ENCODE measurements at regions not wholly inside any gene's neighbourhood (a gene's known extent, or its start where the extent isn't known, plus 50 kb on each side); places are given as distances from the start of the nearest gene placed in this dataset.

DNA sequence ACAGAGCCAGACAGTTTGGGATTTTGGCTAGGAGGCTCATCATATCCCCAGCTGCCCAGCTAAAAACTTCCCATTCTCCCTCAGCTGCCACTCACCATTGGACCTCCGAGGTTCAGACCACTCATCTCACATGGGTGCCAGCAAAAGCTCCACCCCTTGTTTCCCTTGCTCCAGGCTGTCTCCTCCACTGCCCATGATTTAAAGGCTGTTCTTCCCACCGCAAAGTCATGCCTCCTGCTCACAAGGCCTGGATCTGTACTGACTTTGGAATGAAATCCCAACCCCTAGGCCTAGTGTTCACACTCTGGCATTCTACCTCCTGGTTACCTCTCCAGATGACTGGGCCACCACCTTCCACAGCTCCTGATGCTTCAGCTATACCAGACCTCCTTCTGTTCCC, 142.2 kb upstream of the EOLA2 start:
- Histone ChIP-seq H2AK5ac (ENCODE audit: insufficient read length, low read length) (no peak overlapping the region), H3K4me1 (ENCODE audit: insufficient read depth, low read length) (no peaks in the 10 kb centered on the region), H4K8ac (replicated peaks; ENCODE audit: insufficient read length, low read depth, low read length) (no peak overlapping the region), H3K23me2 (ENCODE audit: insufficient read length, low read depth, low read length, poor library complexity, severe bottlenecking) (no peaks in the 10 kb centered on the region), H3T11ph (ENCODE audit: low read length) (no peak overlapping the region), H3K27me3 (ENCODE audit: insufficient read depth, low read length) (no peaks in the 10 kb centered on the region), H4K91ac (ENCODE audit: insufficient read length, low read depth, low read length) (no peak overlapping the region), H2AFZ (ENCODE audit: low read length) (no peak overlapping the region), H3K27ac (ENCODE audit: insufficient read length, low read depth, low read length) (no peak overlapping the region), H2BK20ac (ENCODE audit: low read depth, low read length, poor library complexity, severe bottlenecking) (no peak overlapping the region), H3K4me2 (ENCODE audit: insufficient read depth, insufficient read length, low read length) (no peak overlapping the region), H3K18ac (ENCODE audit: insufficient read length, low read depth, low read length) (no peak overlapping the region), H3K79me2 (ENCODE audit: insufficient read depth, low read length) (no peaks in the 10 kb centered on the region), H3K4ac (ENCODE audit: low read depth, low read length) (no peak overlapping the region), H4K20me1 (ENCODE audit: control insufficient read depth, insufficient read depth, insufficient read length) (no peaks in the 10 kb centered on the region), H3K9me3 (ENCODE audit: control insufficient read depth, low read depth, low read length) (peaks cover 28% of the 10 kb centered on the region), H2BK15ac (ENCODE audit: low read depth, low read length) (no peak overlapping the region), H3K23ac (ENCODE audit: insufficient read length, low read depth, low read length) (no peak overlapping the region), H4K5ac (ENCODE audit: insufficient read length, low read depth, low read length) (no peak overlapping the region), H3K9ac (ENCODE audit: extremely low read depth, insufficient read length, low read length) (no peak overlapping the region), H3K79me1 (ENCODE audit: insufficient read depth, low read depth, low read length, poor library complexity, severe bottlenecking) (no peaks in the 10 kb centered on the region), H2BK12ac (ENCODE audit: insufficient read length, low read depth, low read length) (no peak overlapping the region), H3K14ac (ENCODE audit: insufficient read depth, low read length) (no peak overlapping the region), H2BK120ac (ENCODE audit: low read depth, low read length, poor library complexity, severe bottlenecking) (no peak overlapping the region), H2BK5ac (ENCODE audit: insufficient read length, low read length) (no peak overlapping the region), H3K56ac (ENCODE audit: insufficient read length, low read depth, low read length) (no peak overlapping the region)
- peaks cover 0 to 3% of the 10 kb centered on the region in 2 experiments; a peak in 2 of 4 replicates for H3K4me1 Mint-ChIP-seq
- H3K4me3 Mint-ChIP-seq, result no peak overlapping the region
- no peak for DNase-seq
- peaks cover 10% of the 10 kb centered on the region for H3K27me3 Mint-ChIP-seq (ENCODE audit: low read depth)
- no CpG with 5 or more reads among the region's 2 CpGs for whole genome bisulfite sequencing (ENCODE audit: extremely low coverage, insufficient read length, low lambda C conversion rate)
- no peak overlapping the region for H3K27ac Mint-ChIP-seq
- H3K36me3 Mint-ChIP-seq (ENCODE audit: insufficient read depth in 1 of 3, low read depth in 3 of 3), result peaks cover 0 to 7% (median 1%) of the 10 kb centered on the region in 3 experiments; a peak in 4 of 7 replicates
- TF ChIP-seq, protein P1, sequence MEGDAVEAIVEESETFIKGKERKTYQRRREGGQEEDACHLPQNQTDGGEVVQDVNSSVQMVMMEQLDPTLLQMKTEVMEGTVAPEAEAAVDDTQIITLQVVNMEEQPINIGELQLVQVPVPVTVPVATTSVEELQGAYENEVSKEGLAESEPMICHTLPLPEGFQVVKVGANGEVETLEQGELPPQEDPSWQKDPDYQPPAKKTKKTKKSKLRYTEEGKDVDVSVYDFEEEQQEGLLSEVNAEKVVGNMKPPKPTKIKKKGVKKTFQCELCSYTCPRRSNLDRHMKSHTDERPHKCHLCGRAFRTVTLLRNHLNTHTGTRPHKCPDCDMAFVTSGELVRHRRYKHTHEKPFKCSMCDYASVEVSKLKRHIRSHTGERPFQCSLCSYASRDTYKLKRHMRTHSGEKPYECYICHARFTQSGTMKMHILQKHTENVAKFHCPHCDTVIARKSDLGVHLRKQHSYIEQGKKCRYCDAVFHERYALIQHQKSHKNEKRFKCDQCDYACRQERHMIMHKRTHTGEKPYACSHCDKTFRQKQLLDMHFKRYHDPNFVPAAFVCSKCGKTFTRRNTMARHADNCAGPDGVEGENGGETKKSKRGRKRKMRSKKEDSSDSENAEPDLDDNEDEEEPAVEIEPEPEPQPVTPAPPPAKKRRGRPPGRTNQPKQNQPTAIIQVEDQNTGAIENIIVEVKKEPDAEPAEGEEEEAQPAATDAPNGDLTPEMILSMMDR (conservative IDR thresholded peaks at IDR 0.05), result no peak
- peaks cover 44 to 66% of the 10 kb centered on the region in 2 experiments for H3K9me3 Mint-ChIP-seq
